Fibroblast of skin of right biceps (primary cell): ENCODE measurements at regions not wholly inside any gene's neighbourhood (a gene's known extent, or its start where the extent isn't known, plus 50 kb on each side); places are given as distances from the start of the nearest gene placed in this dataset.

ENCODE experiments used
- DNase-seq: peaks from one replicate; pipeline ENCODE4 v3.0.0-alpha.2; 2013

- no peak for DNase-seq
Measured at GRCh38 chr14:43249591-43249990, 1257.5 kb downstream of the FSCB start.

- DNase-seq = no peak
Measured at GRCh38 chr14:43249116-43249515, 1258.0 kb downstream of the FSCB start.

- DNase-seq = no peak
Measured at GRCh38 chr14:43247877-43248276, 1259.2 kb downstream of the FSCB start.

GRCh38 chr14:43244142-43244625, 1262.9 kb downstream of the FSCB start:
- DNase-seq = no peak

- DNase-seq = no peak
Measured at GRCh38 chr14:43243168-43243567, 1263.9 kb downstream of the FSCB start.

GRCh38 chr14:43232261-43232660, 1274.8 kb downstream of the FSCB start:
- no peak for DNase-seq

GRCh38 chr14:43215524-43215923, 1291.6 kb downstream of the FSCB start:
- no peak for DNase-seq

- no peak for DNase-seq
Measured at GRCh38 chr14:43207189-43207588, 1299.9 kb downstream of the FSCB start.

- no peak for DNase-seq
Measured at GRCh38 chr14:43204816-43205215, 1302.3 kb downstream of the FSCB start.

GRCh38 chr14:43200519-43200918, 1306.6 kb downstream of the FSCB start:
- DNase-seq = no peak

GRCh38 chr14:43198465-43198864, 1308.6 kb downstream of the FSCB start:
- no peak for DNase-seq

GRCh38 chr14:43184540-43184939, 1322.5 kb downstream of the FSCB start:
- no peak for DNase-seq

GRCh38 chr14:43183916-43184315, 1323.2 kb downstream of the FSCB start:
- DNase-seq = no peak

GRCh38 chr14:43175896-43176295, 1331.2 kb downstream of the FSCB start:
- no peak for DNase-seq

- no peak for DNase-seq
Measured at GRCh38 chr14:43172899-43173548, 1334.1 kb downstream of the FSCB start.

- DNase-seq = no peak
Measured at GRCh38 chr14:43169722-43170121, 1337.4 kb downstream of the FSCB start.

GRCh38 chr14:43168371-43168925, 1338.6 kb downstream of the FSCB start:
- DNase-seq = no peak

GRCh38 chr14:43166163-43166562, 1340.9 kb downstream of the FSCB start:
- DNase-seq = no peak

- DNase-seq = no peak
Measured at GRCh38 chr14:43165651-43166050, 1341.4 kb downstream of the FSCB start.

- DNase-seq = no peak
Measured at GRCh38 chr14:43161477-43161876, 1345.6 kb downstream of the FSCB start.

- DNase-seq = no peak
Measured at GRCh38 chr14:43157661-43158060, 1349.4 kb downstream of the FSCB start.

- no peak for DNase-seq
Measured at GRCh38 chr14:43155924-43156323, 1351.2 kb downstream of the FSCB start.

GRCh38 chr14:43155258-43155657, 1351.8 kb downstream of the FSCB start:
- no peak for DNase-seq

GRCh38 chr14:43147485-43147884, 1359.6 kb downstream of the FSCB start:
- no peak for DNase-seq

- DNase-seq = no peak
Measured at GRCh38 chr14:43145361-43145760, 1361.7 kb downstream of the FSCB start.
